HG03135 (cell line): ENCODE measurements at regions not wholly inside any gene's neighbourhood (a gene's known extent, or its start where the extent isn't known, plus 50 kb on each side); places are given as distances from the start of the nearest gene placed in this dataset.

ENCODE experiments used
- ATAC-seq: cut with Tn5 transposase; IDR thresholded peaks from one replicate; pipeline ENCODE4 v1.9.1; 2021; ENCODE audit warnings: mild to moderate bottlenecking, moderate library complexity; ENCODE audit not compliant: unreplicated experiment

DNA sequence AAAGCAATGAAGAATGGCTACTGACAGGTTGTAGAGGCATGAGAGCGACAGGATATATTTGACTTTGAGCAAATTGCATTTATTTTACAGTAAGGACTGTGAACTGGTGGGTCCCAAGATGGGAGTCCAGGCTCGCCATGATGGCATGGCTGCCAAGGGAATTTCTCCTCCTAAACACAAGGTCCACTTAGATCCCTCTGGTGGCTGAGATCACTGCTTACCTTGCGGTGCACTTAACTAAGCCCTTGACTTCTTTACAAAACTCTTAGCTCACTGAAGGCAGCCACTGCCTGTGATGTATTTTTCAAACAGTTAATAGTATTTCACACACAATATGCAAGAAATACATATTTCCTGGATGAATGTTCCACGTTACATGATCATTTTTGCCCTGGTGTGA is 50.3 kb upstream of the SORBS2 start:
- no peak for ATAC-seq

DNA sequence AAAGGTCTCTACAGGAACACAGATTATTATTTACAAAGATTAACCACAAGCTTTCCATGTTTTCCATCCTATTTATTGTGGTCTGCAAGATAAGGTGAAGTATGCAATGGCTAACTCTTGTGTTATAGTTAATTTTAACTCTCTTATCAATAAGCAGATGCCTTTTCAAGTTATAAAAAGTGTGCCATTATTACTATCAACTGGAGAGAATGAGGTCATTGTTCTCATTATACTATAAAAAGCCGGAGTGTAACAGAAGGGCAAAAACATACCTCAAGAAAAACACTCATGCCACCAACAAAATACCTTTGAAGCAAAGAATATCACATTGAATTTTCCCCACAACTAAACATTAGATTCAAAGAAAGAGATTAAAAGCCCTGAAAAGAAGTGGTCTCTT is 52.0 kb upstream of the SORBS2 start:
- no peak for ATAC-seq

DNA sequence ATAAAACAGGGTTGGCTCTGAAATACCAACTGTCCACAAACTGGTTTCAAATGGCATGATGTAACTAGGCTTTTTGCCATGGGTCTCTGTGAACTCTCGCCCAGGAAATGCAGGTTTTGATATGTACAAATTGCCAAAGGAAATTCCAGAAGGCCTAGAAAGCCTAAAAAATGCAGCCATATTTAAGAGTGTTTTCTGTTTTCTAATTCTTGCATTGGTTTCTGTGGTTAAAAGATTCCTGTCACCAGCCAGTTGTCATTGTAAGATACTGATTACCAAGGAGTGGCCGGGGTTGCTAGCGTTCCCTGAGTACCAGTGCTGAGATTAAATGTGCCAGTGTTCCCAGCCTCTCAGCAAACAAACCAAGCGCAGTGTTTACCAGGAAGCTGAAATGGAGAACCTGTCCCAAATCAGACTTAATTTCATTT is 53.9 kb upstream of the SORBS2 start:
- no peak for ATAC-seq

DNA sequence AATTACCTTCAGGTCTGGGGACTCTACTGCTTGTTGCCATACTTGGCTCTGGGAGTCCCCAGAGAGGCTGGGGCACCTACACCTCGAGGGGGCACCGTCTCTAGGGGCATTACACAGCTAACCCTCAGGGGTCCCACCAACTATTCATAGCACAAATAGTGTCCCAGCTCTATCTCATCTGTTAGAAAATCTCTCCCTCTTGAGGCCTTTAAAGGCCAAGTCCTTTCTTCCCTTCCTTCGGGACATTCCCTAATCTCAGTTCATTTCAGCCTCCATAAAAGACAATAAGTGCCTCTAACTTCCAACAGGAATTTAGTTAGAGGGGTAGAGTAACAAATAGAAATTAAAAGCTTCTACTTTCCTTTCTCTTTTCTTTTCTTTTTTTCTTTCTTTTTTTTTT is 55.8 kb upstream of the SORBS2 start:
- no peak for ATAC-seq

DNA sequence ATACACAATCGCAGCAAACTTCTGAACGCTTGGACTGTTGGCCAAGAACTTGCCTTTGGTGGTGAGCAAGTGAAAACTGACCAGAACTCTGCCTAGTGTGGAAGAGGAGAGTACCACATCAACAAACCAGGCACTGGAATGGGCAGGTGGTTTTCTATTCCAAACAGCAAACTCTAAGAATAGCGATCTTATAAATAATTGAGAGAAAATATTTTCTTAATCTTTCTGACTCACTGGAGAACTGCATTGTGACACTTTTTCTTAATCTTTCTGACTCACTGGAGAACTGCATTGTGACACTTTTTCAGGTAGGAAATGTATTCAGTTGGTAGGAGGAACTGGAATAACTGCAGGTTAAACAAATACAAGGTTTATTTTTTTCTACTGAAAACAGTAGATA is 57.0 kb upstream of the SORBS2 start:
- no peak for ATAC-seq

DNA sequence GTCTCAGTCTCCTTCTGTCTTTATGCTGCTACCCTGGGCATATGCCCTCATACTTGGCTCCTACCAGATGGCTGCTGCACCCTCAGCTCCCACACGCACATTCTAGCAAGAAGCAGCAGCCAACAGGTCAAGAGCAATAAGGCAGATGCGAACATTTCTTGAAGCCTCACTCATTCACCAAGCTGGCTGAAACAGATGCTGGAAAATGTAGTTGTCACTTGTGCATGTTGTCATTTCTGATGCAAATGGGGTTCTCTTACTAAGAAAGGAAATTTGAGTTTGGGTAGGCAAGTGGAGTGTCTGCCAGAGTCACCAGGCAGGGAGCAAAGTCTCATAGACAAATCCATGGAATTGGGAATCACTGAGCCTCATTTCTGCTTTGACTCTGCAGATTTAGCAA is 57.4 kb upstream of the SORBS2 start:
- no peak for ATAC-seq

DNA sequence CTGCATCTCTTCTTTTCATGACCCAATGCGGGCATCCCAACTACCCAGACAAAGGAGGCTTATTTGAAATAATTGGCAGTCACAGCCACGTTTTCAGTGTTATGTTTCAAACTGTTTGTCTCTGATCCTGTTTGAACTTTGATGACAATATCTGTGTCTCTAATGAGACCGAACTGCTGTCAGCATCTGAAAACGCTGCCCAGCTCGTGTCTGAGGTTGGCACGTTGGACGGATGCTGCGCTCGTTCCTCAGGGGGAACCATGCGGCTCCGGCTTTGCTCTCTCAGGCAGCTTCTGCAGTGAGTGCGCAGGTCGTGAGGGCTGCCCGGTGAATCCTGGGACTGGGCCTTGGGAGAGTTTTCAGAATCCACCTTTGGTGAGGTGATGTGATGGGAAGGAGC is 58.4 kb upstream of the SORBS2 start:
- no peak for ATAC-seq

DNA sequence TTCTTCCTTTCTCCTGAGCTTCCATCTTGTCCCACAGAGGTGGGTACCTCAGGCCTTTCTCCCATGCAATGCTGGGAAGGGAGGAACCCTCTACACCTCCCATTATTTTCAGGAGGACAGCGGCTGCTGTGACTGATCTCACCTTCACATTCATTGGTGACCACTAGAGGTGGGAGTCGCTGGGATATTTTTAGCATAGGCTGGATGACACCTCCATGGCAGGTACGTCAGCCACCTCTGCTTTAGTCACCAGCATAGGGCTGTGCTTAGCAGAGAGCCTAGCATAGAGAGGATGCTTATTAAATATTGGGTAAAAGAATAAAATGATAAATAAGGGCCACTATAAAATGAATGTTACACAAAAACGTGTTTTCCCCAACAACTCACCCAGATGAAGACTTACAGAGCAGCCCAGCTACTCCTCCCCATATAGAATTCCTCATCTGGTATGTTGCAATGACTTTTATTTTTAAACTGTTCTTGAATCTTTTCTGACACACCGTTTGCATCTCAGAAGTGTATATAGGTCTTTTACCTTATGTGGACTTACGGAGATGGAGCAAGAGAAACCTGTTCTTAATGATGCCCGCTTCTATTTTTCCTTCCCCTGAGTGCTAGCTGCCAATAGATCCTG is 60.9 kb upstream of the SORBS2 start:
- ATAC-seq, result no peak

DNA sequence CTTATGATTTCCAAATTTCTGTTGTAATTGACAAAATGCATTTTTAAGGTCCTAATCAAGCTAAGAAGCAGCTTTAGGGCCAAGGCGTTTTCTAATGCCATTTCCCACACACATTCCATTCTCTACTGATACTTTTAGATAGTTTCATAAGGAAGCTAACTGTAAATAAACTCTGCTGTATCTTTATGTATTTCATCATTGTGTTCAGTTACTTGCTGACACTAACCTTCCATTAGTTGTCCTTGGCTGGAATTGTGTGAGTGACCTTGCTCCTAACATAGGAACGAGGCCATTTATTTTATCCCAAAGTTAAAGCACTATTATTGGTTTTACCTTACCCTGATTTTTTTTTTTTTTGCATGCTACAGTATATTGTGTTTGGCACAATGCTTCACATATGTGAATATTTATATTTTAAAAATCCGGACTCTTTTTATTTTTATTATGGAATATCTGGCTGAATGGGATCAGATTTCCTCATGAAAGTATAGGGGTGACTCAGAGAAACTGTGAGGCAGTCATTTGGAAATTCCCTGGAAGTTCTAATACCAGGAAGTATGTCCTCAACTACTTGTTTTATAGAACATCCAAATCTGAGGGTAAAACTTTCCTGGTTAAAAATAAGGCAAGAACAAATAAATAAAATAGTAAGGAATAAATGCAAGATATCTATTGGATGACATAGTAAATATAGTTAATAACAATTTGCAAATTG is 62.7 kb upstream of the SORBS2 start:
- ATAC-seq, result no peak

DNA sequence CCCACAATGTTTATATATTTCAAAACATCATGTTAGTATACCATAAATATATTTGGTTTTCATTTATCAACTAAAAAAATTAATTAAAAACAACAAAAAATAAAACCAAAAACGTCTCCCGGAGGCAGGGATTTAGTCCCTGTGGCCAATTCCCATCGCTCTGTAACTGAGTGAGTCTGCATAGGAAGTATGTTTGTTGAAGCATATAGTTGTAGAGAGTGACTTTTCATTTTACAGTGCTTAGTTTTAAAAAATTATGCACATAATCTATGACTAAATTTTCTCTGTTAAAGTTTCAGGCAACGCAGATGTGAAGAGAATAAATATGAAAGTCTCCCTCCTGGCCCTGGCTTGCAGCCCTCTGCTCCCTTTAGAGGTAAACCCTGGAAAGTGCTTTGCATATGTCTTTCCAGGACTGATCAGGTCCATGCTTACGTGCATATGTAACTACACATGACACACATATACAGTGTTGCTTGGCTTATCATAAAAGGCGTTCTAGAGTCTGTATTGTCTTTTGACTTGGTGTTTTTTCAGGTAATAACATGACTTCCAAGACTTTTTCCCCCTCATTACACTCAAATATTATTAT is 63.4 kb upstream of the SORBS2 start:
- no peak for ATAC-seq

DNA sequence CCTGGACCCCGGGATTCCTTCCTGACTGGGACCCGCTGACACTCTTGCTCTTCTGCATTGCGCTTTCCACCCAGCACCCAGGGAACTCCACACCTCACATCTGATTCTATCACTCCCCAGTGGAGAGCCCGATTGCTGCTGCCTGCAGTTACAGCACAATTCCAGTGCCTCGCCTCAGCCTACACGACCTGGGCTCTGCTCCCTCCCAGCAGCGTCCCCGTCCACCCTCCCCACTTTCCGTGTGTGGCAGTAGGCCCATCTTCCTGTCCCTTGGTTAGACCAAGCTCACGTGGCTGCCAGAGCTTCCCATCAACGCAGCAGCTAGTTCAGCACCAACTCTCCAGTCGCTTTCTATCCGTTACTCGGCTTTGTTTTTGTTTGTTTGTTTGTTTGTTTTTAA is 66.6 kb upstream of the SORBS2 start:
- ATAC-seq, result no peak

DNA sequence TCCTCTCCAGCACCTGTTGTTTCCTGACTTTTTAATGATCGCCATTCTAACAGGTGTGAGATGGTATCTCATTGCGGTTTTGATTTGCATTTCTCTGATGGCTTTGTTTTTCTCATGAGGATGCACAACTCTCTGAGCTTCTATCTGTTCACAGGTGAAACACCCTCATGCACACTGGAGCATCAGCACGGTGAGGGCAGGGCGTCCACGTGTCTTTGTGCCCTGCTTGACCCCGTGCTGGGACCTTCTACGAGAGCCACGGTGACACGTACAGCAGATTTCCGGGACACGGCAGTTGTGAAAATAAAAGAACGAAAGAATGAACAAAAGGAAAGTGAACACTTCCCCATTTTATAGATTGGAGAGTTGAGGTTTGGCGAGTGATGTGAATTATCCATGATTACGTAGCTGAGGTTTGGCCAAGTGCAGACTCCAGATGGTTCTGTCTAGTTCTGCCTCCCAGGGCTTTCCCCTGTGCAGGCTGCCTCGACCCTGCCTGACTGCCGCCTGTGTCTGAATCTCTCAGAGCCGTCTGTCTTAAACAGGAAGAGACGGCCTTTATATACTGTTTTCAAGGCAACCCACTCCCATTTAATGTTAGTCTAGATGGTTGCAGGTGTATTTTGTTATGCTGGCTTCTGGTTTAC is 67.8 kb upstream of the SORBS2 start:
- ATAC-seq, result no peak

DNA sequence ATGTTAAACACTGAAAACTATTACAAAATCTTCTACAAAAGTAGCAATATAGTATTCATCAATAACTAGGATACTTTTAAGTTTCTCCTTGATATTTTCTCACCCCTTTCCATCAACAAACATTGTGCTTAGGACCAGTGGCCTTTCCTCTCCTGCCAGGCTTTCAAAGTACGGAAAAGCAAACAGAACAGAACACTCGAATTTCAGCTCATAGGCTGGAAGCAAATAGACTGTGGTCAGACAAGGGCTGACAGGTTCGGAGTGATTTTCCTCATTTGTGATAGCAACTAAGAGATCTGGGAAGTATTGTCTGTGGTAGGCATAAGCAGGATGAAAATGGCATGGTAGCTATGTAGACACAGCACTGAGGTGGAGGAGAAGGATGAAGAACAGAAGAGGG is 68.6 kb upstream of the SORBS2 start:
- ATAC-seq, result no peak

DNA sequence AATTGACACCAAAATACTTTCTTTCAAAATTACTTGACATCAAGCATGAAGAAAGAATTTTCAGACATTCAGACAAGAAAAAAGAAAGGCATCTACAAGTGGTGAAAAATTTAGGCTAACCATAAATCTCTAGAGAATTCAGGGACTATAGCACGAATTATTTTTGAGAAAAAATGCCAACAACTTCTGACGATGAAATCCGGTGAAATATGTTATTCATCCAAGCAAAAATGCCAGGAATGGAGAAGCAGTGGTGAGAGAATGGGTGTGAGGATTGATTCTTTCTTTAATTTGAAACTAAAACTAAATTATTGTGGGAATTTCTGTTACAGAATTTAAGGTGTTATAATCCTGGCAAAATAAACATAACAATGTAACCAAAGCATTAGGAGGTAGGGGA is 69.4 kb upstream of the SORBS2 start:
- ATAC-seq, result no peak

DNA sequence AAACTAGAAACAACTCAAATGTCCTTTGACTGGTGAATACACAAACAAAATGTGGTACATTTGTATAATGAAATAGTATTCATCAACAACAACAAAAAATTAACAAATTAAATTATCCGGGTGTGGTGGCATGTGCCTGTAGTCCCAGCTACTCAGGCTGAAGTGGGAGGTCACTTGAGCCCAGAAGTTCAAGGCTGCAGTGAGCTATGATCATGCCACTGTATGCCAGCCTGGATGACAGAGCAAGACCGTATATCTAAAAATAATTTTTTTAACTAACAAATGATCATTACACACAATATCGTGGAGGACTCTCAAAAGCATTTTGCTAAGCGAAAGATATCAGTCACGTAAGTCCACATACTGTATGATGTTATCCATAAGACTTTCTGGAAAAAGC is 71.6 kb upstream of the SORBS2 start:
- ATAC-seq, result no peak

DNA sequence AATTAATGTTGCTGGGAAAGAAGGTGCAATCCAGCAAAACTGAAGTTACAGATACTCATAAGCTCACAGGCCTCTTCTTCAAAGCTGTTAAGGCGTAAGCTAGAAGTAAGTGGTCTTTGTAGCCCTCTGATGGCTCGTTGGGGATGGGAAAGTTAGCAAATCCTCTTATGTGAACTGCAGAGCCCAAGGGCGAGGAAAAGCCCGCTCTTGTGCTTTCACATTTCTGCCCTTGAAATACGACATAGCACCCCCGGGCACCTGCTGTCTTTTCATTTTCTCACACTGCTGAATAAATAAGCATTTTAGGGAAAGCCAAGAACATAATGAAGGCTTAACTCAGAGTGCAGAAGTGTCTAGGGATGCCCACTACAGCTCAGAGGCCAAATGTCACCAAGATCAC is 73.1 kb upstream of the SORBS2 start:
- no peak for ATAC-seq

DNA sequence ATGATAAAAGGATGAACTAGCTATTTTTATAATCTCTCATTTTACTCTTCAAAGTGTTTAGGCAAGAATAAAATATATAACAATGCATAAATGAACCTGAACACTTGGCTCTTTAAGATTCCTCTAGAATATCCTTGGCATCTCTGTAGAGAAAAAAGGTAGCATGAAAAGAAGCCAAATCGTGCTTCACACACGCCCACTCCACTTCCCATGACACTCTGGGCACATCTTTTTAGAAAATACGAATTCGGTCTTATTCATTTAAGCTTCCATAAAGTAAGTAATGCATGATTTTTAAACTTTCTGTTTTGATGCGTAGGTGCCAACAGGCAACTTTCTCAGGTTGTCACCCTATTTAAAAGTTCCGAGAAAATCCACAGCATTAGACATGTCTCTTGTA is 73.6 kb upstream of the SORBS2 start:
- ATAC-seq, result no peak

DNA sequence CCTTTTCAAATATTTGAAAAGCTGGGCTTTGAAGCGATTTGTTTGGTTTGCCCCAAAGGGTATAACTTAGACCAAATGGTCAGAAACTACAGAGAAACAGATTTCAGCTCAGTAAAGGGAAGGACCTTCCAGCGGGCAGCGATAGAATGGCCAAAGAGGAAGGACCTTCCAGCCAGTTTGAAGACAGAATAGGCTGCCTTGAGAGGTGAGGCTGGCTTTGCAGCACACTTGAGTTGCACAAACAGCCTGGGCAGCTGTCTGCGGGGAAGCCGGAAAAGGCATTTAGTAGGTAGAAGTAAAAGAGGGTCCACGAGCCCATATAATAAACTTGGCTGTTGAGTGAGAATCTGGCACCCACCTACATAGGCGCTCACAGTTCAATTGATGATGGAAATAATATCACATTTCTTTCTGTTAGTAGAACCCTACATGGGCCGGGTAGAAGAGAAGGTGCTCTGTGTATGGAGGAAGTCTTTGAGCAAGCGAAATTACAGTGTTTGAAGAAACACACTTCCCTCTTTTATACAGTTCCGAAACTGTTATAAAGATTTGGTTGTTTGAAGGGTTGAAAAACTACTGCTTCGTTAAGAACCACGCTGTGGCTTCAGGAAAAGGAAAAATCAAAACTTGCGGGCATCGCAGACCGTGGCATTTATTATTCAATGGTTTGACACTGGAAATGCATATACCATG is 75.0 kb upstream of the SORBS2 start:
- no peak for ATAC-seq

DNA sequence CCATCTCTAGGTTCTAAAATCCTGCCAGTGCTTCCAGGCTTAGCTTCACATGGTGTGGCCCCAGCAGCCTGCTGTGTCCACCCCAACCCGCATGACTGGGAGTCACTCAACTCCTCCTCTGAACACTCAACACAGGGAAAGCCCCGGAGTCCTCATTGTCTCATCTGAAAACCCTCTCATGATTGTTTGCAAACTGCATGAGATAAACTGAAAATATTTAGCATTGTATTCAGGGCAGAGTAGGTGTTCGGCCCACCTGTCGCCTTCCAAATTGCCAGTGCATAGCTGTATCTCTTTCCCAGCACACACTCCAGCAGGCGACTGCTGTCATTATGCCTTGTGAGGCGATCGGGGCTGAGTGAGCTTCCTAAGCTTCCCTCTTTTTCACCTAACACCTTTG is 76.7 kb upstream of the SORBS2 start:
- no peak for ATAC-seq

DNA sequence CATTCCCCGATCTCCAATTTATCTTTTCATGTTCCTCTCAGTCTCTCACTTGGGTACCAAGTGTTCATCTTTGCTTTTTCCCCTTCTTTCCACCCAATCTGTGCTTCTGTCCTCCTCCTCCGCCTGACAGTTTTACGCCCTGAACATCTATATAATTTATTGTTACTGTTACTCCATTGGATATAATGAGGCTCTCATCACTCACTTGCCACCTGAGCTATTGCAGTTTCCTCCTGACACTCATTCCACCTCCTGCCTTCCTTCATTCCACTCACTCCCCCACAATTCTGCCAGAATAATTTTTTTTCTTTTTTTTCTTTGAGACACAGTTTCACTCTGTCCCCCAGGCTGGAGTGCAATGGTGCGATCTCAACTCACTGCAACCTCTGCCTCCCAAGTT is 77.6 kb upstream of the SORBS2 start:
- ATAC-seq, result no peak

DNA sequence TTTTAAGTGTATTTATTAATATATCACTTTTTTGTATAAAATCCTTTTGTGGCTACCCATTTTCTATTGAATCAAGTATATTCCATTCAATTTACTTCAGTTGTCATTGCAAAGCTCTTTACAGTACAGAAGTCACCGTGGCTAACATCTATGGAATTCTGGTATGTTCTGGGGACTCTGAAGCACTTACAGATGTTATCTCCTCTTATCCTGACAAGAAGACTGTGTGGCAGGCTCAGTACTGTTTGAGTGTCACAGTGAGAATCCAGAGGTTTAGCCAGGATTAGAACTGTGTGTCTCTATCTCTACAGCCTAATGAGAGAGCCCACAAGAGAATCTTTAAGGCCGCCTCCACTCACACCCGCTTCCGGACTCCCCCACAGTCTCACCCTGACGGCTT is 78.2 kb upstream of the SORBS2 start:
- ATAC-seq, result no peak

DNA sequence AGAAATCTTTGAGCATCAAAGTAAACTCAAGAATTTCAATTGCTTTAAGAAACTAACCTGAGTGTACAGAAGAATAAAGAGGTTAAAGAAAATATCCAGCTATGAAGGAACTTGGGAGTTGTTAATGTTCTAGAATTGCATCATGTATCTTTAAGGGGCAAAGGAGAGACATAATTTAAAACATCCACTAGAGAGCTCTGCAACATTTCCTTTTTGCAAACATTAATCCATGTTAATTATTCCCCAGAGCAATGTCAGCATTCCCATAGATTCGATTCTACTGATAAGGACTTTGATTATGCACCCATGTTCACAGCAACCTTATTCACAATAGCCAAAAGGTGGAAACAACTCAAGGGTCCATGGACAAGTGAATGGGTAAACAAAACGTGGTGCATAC is 80.2 kb upstream of the SORBS2 start:
- no peak for ATAC-seq
